OCI-LY7 (cell line): ENCODE measurements at regions not wholly inside any gene's neighbourhood (a gene's known extent, or its start where the extent isn't known, plus 50 kb on each side); places are given as distances from the start of the nearest gene placed in this dataset.

ENCODE experiments used
- BruUV-seq: library from RNA; stranded (reverse); fragments of 400-500 nt; replicated peaks from 2 replicates; lab custom pipeline; 2021; lab: Mats Ljungman, UMichigan
- CTCF ChIA-PET: fragments of 300-600 bp; sonication (Branson Sonifier 250); formaldehyde crosslinking; loops from one replicate; lab custom pipeline; 2022; ENCODE audit warnings: antibody characterized with exemption; ENCODE audit not compliant: unreplicated experiment; lab: Charles Lee
- POLR2A ChIA-PET: fragments of 300-600 bp; sonication (Branson Sonifier 250); formaldehyde crosslinking; loops from one replicate; lab custom pipeline; 2022; ENCODE audit warnings: antibody characterized with exemption; lab: Charles Lee
- DNase-seq: peaks from one replicate; pipeline ENCODE4 v3.0.0-alpha.2; 2015; ENCODE audit warnings: low spot score
- H2AFZ ChIP-seq: fragments of 200-600 bp; sonication (generic), shearing (Covaris generic); 2 replicates; pipeline ENCODE4 v1.6.1; 2014; ENCODE audit warnings: mild to moderate bottlenecking, antibody characterized with exemption, low read length, moderate library complexity
- H3K27ac ChIP-seq: fragments of 200-600 bp; sonication (generic); 2 replicates; pipeline ENCODE4 v1.5.1; 2014; ENCODE audit warnings: mixed run types, low read depth, mild to moderate bottlenecking, moderate library complexity, low read length, inconsistent platforms; ENCODE audit not compliant: poor library complexity, severe bottlenecking
- H3K36me3 ChIP-seq: fragments of 200-600 bp; sonication (generic); 2 replicates; pipeline ENCODE4 v1.6.1; 2014; ENCODE audit warnings: mild to moderate bottlenecking, antibody characterized with exemption, low read length, moderate library complexity, mixed read lengths; ENCODE audit not compliant: insufficient read depth
- H3K4me1 ChIP-seq: fragments of 200-600 bp; sonication (generic); 2 replicates; pipeline ENCODE4 v1.5.1; 2014; ENCODE audit warnings: mild to moderate bottlenecking, low read length; ENCODE audit not compliant: insufficient read depth, poor library complexity, severe bottlenecking
- H3K4me2 ChIP-seq: fragments of 200-600 bp; sonication (generic); 2 replicates; pipeline ENCODE4 v1.6.1; 2014; ENCODE audit warnings: mild to moderate bottlenecking, low read length
- H3K4me3 ChIP-seq: fragments of 200-600 bp; sonication (generic); 2 replicates; pipeline ENCODE4 v1.5.1; 2014; ENCODE audit warnings: mild to moderate bottlenecking, low read depth, low read length; ENCODE audit not compliant: poor library complexity, severe bottlenecking
- H3K79me2 ChIP-seq: fragments of 200-600 bp; sonication (generic); 2 replicates; pipeline ENCODE4 v1.6.1; 2016; ENCODE audit warnings: low read depth, mild to moderate bottlenecking, low read length, moderate library complexity, mixed read lengths; ENCODE audit not compliant: insufficient read depth
- H3K9me2 ChIP-seq: fragments of 200-600 bp; sonication (generic); 2 replicates; pipeline ENCODE4 v1.6.1; 2016; ENCODE audit warnings: mild to moderate bottlenecking, low read length, mixed read lengths; ENCODE audit not compliant: insufficient read depth
- H3K9me3 ChIP-seq: fragments of 200-600 bp; sonication (generic); 2 replicates; pipeline ENCODE4 v1.6.1; 2014; ENCODE audit warnings: mild to moderate bottlenecking, mixed run types, low read length, mixed read lengths
- H4K20me1 ChIP-seq: fragments of 200-600 bp; sonication (generic); 2 replicates; pipeline ENCODE4 v1.6.1; 2014; ENCODE audit warnings: mild to moderate bottlenecking, antibody characterized with exemption, low read length, moderate library complexity, mixed read lengths; ENCODE audit not compliant: insufficient read depth
- EZH2phosphoT487 ChIP-seq: fragments of 200-600 bp; sonication (generic); IDR thresholded peaks from 2 replicates; pipeline ENCODE4 v1.6.1; 2018; ENCODE audit warnings: low read depth, borderline replicate concordance, mild to moderate bottlenecking, mixed run types, antibody characterized with exemption, low read length, moderate library complexity, mixed read lengths
- intact Hi-C: fragments of 100-400 bp; cut with micrococcal nuclease; formaldehyde crosslinking; loops from one replicate; pipeline ENCODE4 v1.10.0; 2022; ENCODE audit not compliant: unreplicated experiment
- TF ChIP-seq, protein P1 (sequence below): fragments of 200-600 bp; sonication (generic); conservative IDR thresholded peaks from 2 replicates; pipeline ENCODE4 v1.5.1; 2014; ENCODE audit warnings: mild to moderate bottlenecking, antibody characterized with exemption, low read length, moderate library complexity, mixed read lengths

DNA sequence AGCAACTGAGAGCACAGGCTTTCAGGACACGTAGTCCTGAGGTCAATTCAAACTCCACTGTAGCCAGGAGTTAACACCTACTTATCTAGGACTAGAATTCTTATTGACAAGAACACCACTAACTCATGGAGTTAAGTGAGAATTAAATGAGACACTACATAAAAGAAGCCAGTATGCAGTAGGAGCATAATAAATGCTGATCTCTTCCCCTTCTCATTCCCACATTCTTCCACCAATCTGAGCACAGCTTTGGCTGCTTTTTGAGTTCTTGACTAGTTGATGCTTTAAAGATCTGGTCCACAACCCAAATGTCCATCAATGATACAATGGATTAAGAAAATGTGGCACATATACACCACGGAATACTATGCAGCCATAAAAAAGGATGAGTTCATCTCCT is 55.2 kb downstream of the TTC32 start:
- no TSS peak for BruUV-seq
- ChIA-PET POLR2A (no interaction called here), CTCF (no interaction called here)
- no peak for TF ChIP-seq EZH2phosphoT487
- TF ChIP-seq, protein P1, sequence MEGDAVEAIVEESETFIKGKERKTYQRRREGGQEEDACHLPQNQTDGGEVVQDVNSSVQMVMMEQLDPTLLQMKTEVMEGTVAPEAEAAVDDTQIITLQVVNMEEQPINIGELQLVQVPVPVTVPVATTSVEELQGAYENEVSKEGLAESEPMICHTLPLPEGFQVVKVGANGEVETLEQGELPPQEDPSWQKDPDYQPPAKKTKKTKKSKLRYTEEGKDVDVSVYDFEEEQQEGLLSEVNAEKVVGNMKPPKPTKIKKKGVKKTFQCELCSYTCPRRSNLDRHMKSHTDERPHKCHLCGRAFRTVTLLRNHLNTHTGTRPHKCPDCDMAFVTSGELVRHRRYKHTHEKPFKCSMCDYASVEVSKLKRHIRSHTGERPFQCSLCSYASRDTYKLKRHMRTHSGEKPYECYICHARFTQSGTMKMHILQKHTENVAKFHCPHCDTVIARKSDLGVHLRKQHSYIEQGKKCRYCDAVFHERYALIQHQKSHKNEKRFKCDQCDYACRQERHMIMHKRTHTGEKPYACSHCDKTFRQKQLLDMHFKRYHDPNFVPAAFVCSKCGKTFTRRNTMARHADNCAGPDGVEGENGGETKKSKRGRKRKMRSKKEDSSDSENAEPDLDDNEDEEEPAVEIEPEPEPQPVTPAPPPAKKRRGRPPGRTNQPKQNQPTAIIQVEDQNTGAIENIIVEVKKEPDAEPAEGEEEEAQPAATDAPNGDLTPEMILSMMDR = no peak
- Histone ChIP-seq H3K36me3 (no peaks in the 10 kb centered on the region), H3K9me2 (no peaks in the 10 kb centered on the region), H2AFZ (no peak overlapping the region), H3K4me2 (no peak overlapping the region), H3K27ac (no peak overlapping the region), H3K4me3 (no peak overlapping the region), H3K79me2 (no peaks in the 10 kb centered on the region), H3K4me1 (no peaks in the 10 kb centered on the region), H3K9me3 (no peaks in the 10 kb centered on the region), H4K20me1 (no peaks in the 10 kb centered on the region)
- intact Hi-C loops = no loop called here
- no peak for DNase-seq

DNA sequence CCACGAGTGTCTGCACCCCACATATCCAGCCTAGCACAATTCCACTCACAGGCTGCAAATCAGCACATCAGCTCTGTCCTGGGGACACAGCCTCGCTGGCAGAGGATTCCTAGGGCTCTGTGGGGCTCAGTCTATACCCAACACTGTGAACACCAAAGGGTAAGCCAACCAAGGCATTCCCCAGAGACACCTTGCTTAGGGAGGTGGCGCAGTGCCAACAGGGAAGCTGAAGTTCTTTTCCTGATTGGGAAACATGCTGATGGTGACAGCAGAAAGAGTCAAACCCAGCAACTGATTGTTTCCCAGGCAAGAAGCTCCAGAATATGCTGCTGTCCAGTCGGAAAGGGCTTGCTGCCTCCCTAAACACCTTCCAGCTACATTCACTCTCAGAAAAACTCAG is 55.8 kb downstream of the TTC32 start:
- no peaks in the 10 kb centered on the region for H3K9me3 ChIP-seq
- no peaks in the 10 kb centered on the region for H3K36me3 ChIP-seq
- POLR2A ChIA-PET = no interaction called here
- CTCF ChIA-PET = no interaction called here
- H3K79me2 ChIP-seq = no peaks in the 10 kb centered on the region
- no peak for TF ChIP-seq EZH2phosphoT487
- TF ChIP-seq, protein P1 = no peak
- no peak overlapping the region for H3K27ac ChIP-seq
- H3K4me3 ChIP-seq = no peak overlapping the region
- BruUV-seq = no TSS peak
- no peak overlapping the region for H3K4me2 ChIP-seq
- DNase-seq = no peak
- H3K9me2 ChIP-seq = no peaks in the 10 kb centered on the region
- no peaks in the 10 kb centered on the region for H4K20me1 ChIP-seq
- no peak overlapping the region for H2AFZ ChIP-seq
- no peaks in the 10 kb centered on the region for H3K4me1 ChIP-seq
- intact Hi-C loops = no loop called here

DNA sequence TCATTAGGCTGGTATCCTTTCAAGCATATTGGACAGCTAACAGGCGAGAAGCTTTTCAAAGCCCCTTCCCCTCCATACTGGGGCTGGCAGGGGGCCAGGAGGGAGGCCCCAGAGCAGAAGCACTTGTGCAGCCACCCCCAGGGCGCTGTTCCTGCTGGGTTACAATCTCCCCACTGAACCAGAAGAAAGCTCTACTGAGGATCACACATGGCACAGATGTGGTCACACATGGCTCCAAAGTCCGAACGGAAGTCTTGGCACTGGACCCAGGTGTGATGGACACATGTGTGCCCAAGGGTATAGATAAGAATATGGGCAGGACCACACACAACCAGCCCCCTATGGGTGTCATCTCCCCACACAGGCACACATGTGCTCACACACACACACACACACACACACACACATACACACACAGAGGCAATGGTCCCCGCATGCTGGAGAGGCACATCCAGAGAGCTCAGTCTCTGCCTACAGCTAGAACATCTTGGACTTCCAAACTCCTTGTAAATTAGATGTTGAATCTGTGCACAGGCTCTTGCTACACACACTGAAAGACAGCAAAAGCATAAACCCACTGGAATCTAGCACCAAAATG is 56.4 kb downstream of the TTC32 start:
- ChIA-PET CTCF (no interaction called here), POLR2A (no interaction called here)
- Histone ChIP-seq H2AFZ (no peak overlapping the region), H3K9me3 (no peaks in the 10 kb centered on the region), H3K4me1 (no peaks in the 10 kb centered on the region), H3K27ac (no peak overlapping the region), H3K4me3 (no peak overlapping the region), H3K36me3 (no peaks in the 10 kb centered on the region), H3K4me2 (no peak overlapping the region), H3K9me2 (no peaks in the 10 kb centered on the region), H3K79me2 (no peaks in the 10 kb centered on the region), H4K20me1 (no peaks in the 10 kb centered on the region)
- intact Hi-C loops = no loop called here
- no TSS peak for BruUV-seq
- no peak for DNase-seq
- no peak for TF ChIP-seq EZH2phosphoT487
- TF ChIP-seq, protein P1 = no peak
